ENCODE measurements at regions not wholly inside any gene's neighbourhood (a gene's known extent, or its start where the extent isn't known, plus 50 kb on each side); places are given as distances from the start of the nearest gene placed in this dataset.

DNA sequence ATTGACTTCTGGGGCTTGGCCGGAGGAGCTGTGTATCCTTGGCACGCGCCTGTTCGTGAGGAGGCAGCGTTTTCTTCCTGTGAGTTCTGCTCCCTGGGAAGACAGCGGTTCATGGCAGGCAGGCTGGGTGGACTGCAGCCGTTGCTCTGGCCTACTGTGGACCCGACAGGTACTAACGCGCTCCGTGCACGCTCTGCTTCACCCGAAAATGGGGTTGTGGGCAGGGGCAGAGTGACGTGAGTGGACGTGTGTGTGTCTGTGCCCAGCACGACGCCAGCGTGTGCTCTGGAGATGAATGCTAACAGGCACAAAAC is 179.1 kb downstream of the KIF26A start:
- no peaks in the 10 kb centered on the region for H3K9me3 ChIP-seq
- no peaks in the 10 kb centered on the region for H3K9me2 ChIP-seq
- TF ChIP-seq ELF1 (IDR thresholded peaks at IDR 0.05) = no peak
- no peak for TF ChIP-seq EP300 (IDR thresholded peaks at IDR 0.05; ENCODE audit: borderline replicate concordance in 1 of 2, low read depth in 1 of 2, low read length in 1 of 2)
- no peak for TF ChIP-seq POLR2AphosphoS5 (IDR thresholded peaks at IDR 0.05; ENCODE audit: low read depth, low read length)
- no peak for TF ChIP-seq MXI1 (IDR thresholded peaks at IDR 0.05; ENCODE audit: low read depth, low read length)
- no peak for TF ChIP-seq SIN3A (IDR thresholded peaks at IDR 0.05; ENCODE audit: borderline replicate concordance, low read depth, low read length)
- TF ChIP-seq, protein P1, sequence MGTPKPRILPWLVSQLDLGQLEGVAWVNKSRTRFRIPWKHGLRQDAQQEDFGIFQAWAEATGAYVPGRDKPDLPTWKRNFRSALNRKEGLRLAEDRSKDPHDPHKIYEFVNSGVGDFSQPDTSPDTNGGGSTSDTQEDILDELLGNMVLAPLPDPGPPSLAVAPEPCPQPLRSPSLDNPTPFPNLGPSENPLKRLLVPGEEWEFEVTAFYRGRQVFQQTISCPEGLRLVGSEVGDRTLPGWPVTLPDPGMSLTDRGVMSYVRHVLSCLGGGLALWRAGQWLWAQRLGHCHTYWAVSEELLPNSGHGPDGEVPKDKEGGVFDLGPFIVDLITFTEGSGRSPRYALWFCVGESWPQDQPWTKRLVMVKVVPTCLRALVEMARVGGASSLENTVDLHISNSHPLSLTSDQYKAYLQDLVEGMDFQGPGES (IDR thresholded peaks at IDR 0.05; ENCODE audit: low read depth, low read length) = no peak
- no peak for TF ChIP-seq FOXM1 (IDR thresholded peaks at IDR 0.05; ENCODE audit: low read depth)
- TF ChIP-seq RXRA (IDR thresholded peaks at IDR 0.05; ENCODE audit: borderline replicate concordance, low read depth) = no peak
- no peak for TF ChIP-seq TCF12 (IDR thresholded peaks at IDR 0.05)
- no peak for TF ChIP-seq NRF1 (IDR thresholded peaks at IDR 0.05; ENCODE audit: low read depth, low read length)
- TF ChIP-seq GABPA (IDR thresholded peaks at IDR 0.05; ENCODE audit: low read depth) = no peak
- no peak for TF ChIP-seq RAD21 (IDR thresholded peaks at IDR 0.05; ENCODE audit: low read length)
- TF ChIP-seq, protein P2, sequence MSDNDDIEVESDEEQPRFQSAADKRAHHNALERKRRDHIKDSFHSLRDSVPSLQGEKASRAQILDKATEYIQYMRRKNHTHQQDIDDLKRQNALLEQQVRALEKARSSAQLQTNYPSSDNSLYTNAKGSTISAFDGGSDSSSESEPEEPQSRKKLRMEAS (IDR thresholded peaks at IDR 0.05; ENCODE audit: low read depth) = no peak
- TF ChIP-seq EZH2phosphoT487 (IDR thresholded peaks at IDR 0.05; ENCODE audit: borderline replicate concordance, low read depth) = no peak
- TF ChIP-seq, protein P3, sequence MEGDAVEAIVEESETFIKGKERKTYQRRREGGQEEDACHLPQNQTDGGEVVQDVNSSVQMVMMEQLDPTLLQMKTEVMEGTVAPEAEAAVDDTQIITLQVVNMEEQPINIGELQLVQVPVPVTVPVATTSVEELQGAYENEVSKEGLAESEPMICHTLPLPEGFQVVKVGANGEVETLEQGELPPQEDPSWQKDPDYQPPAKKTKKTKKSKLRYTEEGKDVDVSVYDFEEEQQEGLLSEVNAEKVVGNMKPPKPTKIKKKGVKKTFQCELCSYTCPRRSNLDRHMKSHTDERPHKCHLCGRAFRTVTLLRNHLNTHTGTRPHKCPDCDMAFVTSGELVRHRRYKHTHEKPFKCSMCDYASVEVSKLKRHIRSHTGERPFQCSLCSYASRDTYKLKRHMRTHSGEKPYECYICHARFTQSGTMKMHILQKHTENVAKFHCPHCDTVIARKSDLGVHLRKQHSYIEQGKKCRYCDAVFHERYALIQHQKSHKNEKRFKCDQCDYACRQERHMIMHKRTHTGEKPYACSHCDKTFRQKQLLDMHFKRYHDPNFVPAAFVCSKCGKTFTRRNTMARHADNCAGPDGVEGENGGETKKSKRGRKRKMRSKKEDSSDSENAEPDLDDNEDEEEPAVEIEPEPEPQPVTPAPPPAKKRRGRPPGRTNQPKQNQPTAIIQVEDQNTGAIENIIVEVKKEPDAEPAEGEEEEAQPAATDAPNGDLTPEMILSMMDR (IDR thresholded peaks at IDR 0.05) = no peak
- no peak for TF ChIP-seq NFIC (IDR thresholded peaks at IDR 0.05; ENCODE audit: borderline replicate concordance)
- no peak overlapping the region for H3K4me3 ChIP-seq (ENCODE audit: low read depth in 2 of 2, low read length in 1 of 2)
- ChIA-PET CTCF (interaction anchor here (0.6 kb wide), 1 partner anchor 115 kb away, joined by 3 read pairs; no protein-coding TSS in a partner anchor), POLR2A (no interaction called here)
- no peaks in the 10 kb centered on the region for H4K20me1 ChIP-seq (ENCODE audit: insufficient read depth)
- WGBS (ENCODE audit: low lambda C conversion rate) = 59% methylated on average over 11 of the region's 18 CpGs
- peaks cover 0 to 18% of the 10 kb centered on the region in 2 experiments; a peak in 1 of 4 replicates for H3K4me1 ChIP-seq (ENCODE audit: control insufficient read depth in 1 of 2, insufficient read depth in 2 of 2, low read depth in 1 of 2, low read length in 1 of 2)
- H3K9ac ChIP-seq = no peak overlapping the region
- no peaks in the 10 kb centered on the region for H3F3A ChIP-seq (replicated peaks; ENCODE audit: insufficient read depth)
- H2AFZ ChIP-seq (ENCODE audit: low read depth) = no peak overlapping the region
- H3K36me3 ChIP-seq (replicated peaks in 1 of 2; ENCODE audit: control insufficient read depth in 1 of 2, insufficient read depth in 2 of 2, low read length in 1 of 2) = no peaks in the 10 kb centered on the region
- no peaks in the 10 kb centered on the region for H3K79me2 ChIP-seq (ENCODE audit: insufficient read depth)
- no peak overlapping the region for H3K4me2 ChIP-seq
- no peak for DNase-seq
- H3K27me3 ChIP-seq (ENCODE audit: insufficient read depth) = no peaks in the 10 kb centered on the region
- H3K27ac ChIP-seq (ENCODE audit: low read depth in 2 of 2, low read length in 1 of 2) = no peak overlapping the region; a peak in 1 of 4 replicates

DNA sequence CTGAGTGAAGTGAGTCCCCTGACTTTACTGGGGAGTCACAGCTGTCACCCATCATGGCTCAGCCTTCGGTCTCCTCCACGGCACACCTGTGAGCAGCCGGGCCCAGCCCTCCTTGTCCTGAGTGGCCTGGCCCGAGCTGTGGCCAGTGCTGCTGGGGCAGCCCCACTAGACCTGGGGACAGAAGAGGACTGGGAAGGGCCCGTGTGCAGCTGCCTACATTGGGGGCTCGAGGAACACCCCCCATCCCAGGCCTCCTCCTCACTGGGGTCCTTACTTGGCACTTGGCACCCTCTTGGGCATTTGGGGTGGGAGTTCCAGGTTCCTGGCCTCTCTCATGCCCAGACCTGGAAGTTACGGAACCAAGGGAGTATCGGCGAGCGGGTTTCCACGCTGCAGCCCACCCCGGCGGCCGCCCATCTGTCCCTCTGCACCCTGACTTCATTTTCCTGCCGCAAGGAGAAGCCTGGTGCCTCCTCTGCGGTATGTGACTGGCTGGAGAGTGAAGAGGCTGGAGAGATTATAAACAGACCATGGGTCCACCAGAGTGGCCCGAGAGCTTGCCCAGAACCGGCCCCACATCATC is 179.7 kb downstream of the KIF26A start:
- no peak overlapping the region for H3K9ac ChIP-seq
- CTCF ChIA-PET = no interaction called here
- H3K4me3 ChIP-seq (ENCODE audit: low read depth in 2 of 2, low read length in 1 of 2) = no peak overlapping the region
- no peaks in the 10 kb centered on the region for H3K27me3 ChIP-seq (ENCODE audit: insufficient read depth)
- H3K79me2 ChIP-seq (ENCODE audit: insufficient read depth) = no peaks in the 10 kb centered on the region
- no peaks in the 10 kb centered on the region for H3K36me3 ChIP-seq (replicated peaks in 1 of 2; ENCODE audit: control insufficient read depth in 1 of 2, insufficient read depth in 2 of 2, low read length in 1 of 2)
- POLR2A ChIA-PET = no interaction called here
- no peaks in the 10 kb centered on the region for H3K9me3 ChIP-seq
- H3K4me1 ChIP-seq (ENCODE audit: control insufficient read depth in 1 of 2, insufficient read depth in 2 of 2, low read depth in 1 of 2, low read length in 1 of 2) = peaks cover 0 to 18% of the 10 kb centered on the region in 2 experiments; a peak in 1 of 4 replicates
- H3K27ac ChIP-seq (ENCODE audit: low read depth in 2 of 2, low read length in 1 of 2) = no peak overlapping the region
- H2AFZ ChIP-seq (ENCODE audit: low read depth) = no peak overlapping the region
- WGBS (ENCODE audit: low lambda C conversion rate) = 45% methylated on average over 7 of the region's 18 CpGs
- H3K9me2 ChIP-seq = no peaks in the 10 kb centered on the region
- H4K20me1 ChIP-seq (ENCODE audit: insufficient read depth) = no peaks in the 10 kb centered on the region
- no peak for DNase-seq
- no peak overlapping the region for H3K4me2 ChIP-seq
- no peaks in the 10 kb centered on the region for H3F3A ChIP-seq (replicated peaks; ENCODE audit: insufficient read depth)
- no peak for TF ChIP-seq JUND (IDR thresholded peaks at IDR 0.05)
- TF ChIP-seq EZH2phosphoT487 (IDR thresholded peaks at IDR 0.05; ENCODE audit: borderline replicate concordance, low read depth) = no peak
- TF ChIP-seq, protein P1 (IDR thresholded peaks at IDR 0.05; ENCODE audit: low read depth, low read length) = no peak
- TF ChIP-seq MXI1 (IDR thresholded peaks at IDR 0.05; ENCODE audit: low read depth, low read length) = no peak
- TF ChIP-seq, protein P2 (IDR thresholded peaks at IDR 0.05; ENCODE audit: low read depth) = no peak
- TF ChIP-seq YY1 (IDR thresholded peaks at IDR 0.05; ENCODE audit: low read depth) = no peak
- TF ChIP-seq RFX5 (IDR thresholded peaks at IDR 0.05; ENCODE audit: low read length) = no peak
- TF ChIP-seq FOXM1 (IDR thresholded peaks at IDR 0.05; ENCODE audit: low read depth) = no peak
- TF ChIP-seq TCF12 (IDR thresholded peaks at IDR 0.05) = no peak
- TF ChIP-seq RXRA (IDR thresholded peaks at IDR 0.05; ENCODE audit: borderline replicate concordance, low read depth) = no peak
- TF ChIP-seq, protein P4, sequence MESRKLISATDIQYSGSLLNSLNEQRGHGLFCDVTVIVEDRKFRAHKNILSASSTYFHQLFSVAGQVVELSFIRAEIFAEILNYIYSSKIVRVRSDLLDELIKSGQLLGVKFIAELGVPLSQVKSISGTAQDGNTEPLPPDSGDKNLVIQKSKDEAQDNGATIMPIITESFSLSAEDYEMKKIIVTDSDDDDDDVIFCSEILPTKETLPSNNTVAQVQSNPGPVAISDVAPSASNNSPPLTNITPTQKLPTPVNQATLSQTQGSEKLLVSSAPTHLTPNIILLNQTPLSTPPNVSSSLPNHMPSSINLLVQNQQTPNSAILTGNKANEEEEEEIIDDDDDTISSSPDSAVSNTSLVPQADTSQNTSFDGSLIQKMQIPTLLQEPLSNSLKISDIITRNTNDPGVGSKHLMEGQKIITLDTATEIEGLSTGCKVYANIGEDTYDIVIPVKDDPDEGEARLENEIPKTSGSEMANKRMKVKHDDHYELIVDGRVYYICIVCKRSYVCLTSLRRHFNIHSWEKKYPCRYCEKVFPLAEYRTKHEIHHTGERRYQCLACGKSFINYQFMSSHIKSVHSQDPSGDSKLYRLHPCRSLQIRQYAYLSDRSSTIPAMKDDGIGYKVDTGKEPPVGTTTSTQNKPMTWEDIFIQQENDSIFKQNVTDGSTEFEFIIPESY (IDR thresholded peaks at IDR 0.05; ENCODE audit: borderline replicate concordance, low read depth) = no peak
- TF ChIP-seq SMC3 (IDR thresholded peaks at IDR 0.05; ENCODE audit: low read depth, low read length) = no peak
- TF ChIP-seq EP300 (IDR thresholded peaks at IDR 0.05; ENCODE audit: borderline replicate concordance in 1 of 2, low read depth in 1 of 2, low read length in 1 of 2) = no peak
- no peak for TF ChIP-seq GABPA (IDR thresholded peaks at IDR 0.05; ENCODE audit: low read depth)

All from SK-N-SH (cell line).